Neural progenitor cell (in vitro differentiated cells): ENCODE measurements at regions not wholly inside any gene's neighbourhood (a gene's known extent, or its start where the extent isn't known, plus 50 kb on each side); places are given as distances from the start of the nearest gene placed in this dataset.

Experiments
- EZH2 ChIP-seq: fragments of 200-600 bp; sonication (generic); IDR thresholded peaks from 2 replicates; pipeline ENCODE4 v1.6.1; 2017; ENCODE audit warnings: antibody characterized with exemption, mild to moderate bottlenecking, moderate library complexity
- EZH2phosphoT487 ChIP-seq: fragments of 200-600 bp; sonication (generic); IDR thresholded peaks from 2 replicates; pipeline ENCODE4 v1.6.1; 2017; ENCODE audit warnings: antibody characterized with exemption
- TF ChIP-seq, protein P1 (sequence below): fragments of 200-600 bp; sonication (generic); IDR thresholded peaks from 2 replicates; pipeline ENCODE4 v1.5.1; 2017; ENCODE audit warnings: antibody characterized with exemption, mild to moderate bottlenecking

DNA sequence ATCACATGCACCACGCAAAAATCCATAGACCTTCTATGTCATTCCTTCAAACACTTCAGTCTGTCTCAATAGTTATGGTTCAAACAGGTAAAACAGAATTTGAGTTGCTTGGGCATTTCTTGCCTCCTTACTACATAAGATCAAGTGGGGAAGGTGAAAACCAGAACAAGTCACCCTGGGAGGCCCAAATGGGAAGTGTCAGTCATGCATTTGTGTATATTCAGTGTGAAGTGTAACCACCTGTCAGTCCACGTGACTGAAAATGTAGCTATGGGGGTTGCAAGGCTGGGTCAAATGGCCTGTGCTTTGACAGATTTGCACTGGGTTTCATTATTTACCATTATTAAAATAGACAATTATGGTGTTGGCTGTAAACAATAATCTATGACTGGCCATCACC lies 176.6 kb upstream of the VIPR2 start:
- no peak for TF ChIP-seq EZH2
- TF ChIP-seq, protein P1, sequence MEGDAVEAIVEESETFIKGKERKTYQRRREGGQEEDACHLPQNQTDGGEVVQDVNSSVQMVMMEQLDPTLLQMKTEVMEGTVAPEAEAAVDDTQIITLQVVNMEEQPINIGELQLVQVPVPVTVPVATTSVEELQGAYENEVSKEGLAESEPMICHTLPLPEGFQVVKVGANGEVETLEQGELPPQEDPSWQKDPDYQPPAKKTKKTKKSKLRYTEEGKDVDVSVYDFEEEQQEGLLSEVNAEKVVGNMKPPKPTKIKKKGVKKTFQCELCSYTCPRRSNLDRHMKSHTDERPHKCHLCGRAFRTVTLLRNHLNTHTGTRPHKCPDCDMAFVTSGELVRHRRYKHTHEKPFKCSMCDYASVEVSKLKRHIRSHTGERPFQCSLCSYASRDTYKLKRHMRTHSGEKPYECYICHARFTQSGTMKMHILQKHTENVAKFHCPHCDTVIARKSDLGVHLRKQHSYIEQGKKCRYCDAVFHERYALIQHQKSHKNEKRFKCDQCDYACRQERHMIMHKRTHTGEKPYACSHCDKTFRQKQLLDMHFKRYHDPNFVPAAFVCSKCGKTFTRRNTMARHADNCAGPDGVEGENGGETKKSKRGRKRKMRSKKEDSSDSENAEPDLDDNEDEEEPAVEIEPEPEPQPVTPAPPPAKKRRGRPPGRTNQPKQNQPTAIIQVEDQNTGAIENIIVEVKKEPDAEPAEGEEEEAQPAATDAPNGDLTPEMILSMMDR: no peak
- no peak for TF ChIP-seq EZH2phosphoT487
